GM21528 (cell line): ENCODE measurements at regions not wholly inside any gene's neighbourhood (a gene's known extent, or its start where the extent isn't known, plus 50 kb on each side); places are given as distances from the start of the nearest gene placed in this dataset.

ENCODE experiments used
- ATAC-seq: cut with Tn5 transposase; IDR thresholded peaks from one replicate; pipeline ENCODE4 v1.9.1; 2021; ENCODE audit warnings: mild to moderate bottlenecking, moderate library complexity; ENCODE audit not compliant: unreplicated experiment, low FRiP score

DNA sequence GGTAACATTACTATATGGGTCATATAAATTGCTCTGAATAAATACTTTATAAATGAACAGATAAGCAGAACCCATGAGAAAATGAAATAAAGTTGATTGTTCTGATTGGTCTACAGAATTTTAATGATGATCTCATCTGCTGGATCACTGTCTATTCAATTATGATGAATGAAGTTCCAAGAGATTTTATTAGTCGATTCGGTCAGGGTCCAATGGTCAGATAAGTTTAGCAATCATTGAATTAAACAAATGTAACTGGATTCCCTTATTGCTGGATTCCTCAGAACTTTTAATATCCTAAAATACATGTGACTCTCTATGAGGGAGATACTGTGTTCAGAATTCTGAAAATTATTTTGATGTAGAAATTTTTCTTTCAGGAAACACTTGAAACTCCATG is 715.2 kb downstream of the EPM2A start:
- ATAC-seq = no peak

DNA sequence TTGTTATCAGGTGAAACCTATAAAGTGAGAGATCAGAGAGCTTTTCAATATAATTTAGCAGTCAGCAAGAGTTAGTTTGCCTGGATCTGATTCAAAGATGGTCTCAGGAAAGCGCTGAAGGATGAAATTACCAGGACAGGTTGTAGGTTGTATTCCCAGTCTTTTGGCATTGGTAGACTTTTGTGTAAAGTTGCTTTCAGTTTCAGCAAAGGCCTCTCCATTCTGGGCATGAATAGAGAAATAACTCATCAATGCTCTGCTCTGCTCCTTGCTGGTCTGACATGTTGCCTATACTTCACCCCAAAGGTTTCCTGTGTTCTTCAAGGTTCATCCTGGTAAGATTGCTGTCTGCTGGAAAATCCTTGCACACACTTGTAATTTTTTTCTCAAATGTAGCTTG is 714.8 kb downstream of the EPM2A start:
- no peak for ATAC-seq

DNA sequence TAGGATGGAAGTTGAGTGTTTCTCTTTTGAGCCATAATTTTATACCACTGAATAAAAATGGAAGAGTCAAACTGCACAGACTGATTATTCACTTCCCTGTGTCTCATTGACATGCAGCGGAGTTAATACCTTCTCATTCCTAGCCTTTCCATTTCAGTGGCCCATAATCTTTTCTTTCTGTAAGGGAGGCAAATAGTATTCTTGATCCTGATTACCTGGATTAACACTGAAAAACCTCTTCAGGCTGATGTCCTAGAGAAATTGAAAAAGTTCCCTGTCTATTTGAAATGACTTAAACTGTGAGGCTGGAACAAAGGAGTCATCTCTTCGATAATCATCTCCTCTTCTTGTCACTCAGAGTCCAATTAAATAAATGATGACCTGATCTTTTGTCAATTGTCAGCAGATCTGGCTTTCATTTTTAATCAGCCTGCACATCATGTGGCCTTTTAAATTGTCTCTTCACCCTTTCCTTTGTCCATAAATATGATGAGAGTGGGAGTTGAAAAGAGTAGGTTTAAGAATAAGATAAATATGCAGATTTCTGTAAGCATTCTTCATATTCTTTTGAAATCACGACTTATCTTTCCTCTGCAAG is 713.0 kb downstream of the EPM2A start:
- ATAC-seq = no peak

DNA sequence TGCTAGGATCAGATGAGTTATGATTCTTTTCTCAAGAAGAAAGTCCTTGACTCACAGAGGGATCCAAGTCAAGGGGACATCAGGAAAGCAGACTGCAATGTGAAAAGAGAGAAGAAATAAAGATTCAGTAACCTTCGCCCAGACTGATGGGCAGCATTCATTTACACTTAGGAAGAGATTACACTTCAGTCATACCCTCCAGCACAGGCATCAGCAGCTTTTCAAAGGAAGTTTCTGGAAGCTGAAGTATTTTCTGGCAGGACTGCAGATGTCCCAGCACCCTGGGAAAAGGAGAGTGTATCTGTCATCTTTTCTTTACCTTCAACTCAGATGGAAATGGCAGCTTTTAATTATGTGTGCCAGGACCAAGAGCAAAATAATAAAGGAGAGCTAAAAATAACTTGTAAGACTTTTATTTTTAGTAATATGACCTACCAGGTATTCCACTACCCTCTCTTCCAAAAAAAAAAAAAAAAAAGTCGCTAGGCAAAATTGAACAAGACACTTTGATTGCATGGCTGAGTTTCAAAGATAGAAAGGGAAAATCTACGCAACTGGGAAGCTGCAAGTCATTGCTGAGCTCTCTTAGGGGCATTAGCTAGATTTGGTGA is 712.1 kb downstream of the EPM2A start:
- ATAC-seq = no peak

DNA sequence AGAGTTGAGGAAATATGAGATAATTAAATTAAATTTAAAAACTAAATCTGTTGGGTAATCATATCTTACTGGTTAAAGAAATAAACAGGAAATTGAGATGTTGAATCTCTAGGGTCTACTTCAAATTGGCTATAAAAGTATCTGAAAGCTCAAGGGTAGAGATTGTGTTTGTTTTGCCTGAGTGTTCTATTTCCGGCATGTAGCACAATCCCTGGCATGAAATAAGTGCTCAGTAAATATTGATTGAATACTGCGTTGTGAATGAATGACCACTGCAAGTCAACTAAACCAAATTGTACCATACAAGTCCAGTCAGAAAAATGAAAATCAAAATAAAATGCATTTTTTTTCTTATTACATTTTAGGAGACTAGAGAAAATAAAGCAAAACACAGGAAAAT is 709.8 kb downstream of the EPM2A start:
- ATAC-seq = no peak

DNA sequence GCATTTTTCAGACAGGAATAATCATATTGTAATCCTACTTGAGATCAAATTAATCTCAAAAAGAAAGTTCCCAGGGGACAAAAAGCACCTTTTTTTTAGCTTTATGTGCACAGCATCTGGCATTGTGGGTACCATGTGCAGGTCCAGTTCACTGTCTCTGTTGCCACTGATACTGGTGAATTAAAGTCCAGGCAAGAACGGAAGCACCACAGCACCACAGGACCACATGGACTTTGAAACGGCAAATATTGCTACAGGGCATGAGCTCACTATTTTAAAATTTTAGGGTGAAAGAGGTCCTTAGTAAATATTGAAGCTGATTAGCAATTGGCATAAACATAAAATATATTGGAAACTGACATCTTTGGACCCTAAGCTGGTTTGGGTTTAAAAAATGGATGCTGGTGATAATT is 709.0 kb downstream of the EPM2A start:
- ATAC-seq = no peak

DNA sequence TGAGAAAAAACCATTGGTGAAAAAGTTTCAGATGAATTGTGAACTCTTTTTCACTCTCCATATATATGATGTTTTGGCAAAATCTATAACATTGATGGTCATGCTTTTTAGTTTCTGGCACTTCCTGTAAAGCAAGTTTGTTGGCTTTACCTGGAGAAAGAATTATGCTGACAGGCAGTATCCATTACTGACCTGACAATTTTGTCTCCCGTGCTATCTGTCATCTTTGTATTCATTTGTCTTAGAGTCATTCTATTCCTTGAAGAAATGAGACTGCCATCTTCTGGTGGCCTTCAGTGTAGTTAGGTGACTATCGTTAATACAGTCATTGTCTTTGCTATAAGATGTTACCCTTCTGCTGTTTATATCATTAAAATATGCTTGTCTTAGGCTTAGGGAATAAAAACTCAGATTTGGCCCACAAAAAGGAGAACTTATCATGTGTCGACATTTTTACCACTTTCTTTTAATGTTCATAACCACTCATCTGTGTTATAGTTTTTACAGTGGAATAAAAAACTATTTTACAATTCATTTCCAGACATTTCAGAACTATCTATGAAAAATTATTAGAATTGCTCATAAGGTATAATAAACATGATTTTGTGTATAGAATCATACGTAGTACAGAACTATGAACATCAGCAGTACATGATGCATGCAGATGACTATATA is 707.0 kb downstream of the EPM2A start:
- ATAC-seq = peak; percentile 66

DNA sequence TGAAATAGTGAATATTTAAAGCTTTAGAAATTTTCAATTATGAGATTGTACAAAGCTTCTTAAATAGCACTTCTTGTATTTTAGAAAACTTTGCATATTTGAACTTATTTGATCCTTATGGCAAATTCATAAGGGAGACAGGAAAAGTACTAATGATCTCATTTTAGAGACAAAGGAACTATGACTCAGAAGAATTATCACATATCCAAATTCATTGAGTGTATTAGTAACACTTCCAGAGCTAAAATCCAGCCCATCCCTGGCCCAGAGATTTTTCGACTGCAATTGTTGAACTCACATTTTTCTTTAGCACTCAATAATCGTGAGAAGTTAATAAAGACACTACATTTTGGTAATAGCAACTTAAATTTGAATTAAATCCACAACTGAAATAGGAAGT is 704.3 kb downstream of the EPM2A start:
- ATAC-seq = no peak

DNA sequence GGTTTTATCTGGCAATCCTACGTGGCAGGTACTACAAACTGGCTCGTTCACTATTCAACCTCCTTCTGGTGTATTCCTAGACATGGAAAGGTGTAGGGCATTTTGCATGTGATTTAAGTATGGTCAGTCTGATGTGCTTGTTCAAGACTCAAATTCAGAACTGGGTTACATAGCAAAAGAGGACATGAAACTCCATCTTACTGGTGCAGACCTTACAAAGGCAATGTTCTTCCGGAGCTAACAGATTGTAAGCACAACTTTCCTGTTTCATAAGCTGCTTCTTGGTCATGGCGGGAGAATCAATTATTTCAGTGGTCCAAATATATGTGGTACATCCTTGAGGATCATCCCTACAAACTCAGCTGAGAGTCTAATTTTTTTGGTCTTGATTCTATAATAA is 703.4 kb downstream of the EPM2A start:
- ATAC-seq = no peak

DNA sequence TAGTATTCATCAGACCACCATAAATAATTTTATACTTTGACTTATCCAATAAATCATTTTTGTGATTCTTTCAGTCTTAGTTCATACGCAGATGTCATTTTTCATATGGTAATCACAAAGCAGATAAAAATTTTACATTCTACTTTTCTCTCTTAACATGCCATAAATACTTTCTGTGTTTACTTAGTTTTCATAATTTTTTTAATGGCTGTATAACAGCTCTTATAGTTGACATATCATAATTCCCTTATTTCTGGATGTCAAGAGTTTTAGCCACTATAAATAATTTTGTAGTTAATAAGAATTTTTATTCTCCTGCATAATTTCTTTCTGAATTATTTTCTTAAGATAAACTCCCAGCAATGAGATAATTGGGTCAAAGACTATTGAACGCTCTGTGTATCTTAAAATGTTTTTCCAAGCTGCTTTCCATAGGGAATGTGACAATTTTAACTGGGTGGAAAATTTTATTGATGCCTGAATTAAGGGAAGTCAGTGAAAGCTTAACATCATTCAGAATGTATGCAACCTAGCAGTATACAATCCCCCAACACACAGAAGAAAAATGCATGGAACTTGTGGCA is 702.7 kb downstream of the EPM2A start:
- ATAC-seq = no peak

DNA sequence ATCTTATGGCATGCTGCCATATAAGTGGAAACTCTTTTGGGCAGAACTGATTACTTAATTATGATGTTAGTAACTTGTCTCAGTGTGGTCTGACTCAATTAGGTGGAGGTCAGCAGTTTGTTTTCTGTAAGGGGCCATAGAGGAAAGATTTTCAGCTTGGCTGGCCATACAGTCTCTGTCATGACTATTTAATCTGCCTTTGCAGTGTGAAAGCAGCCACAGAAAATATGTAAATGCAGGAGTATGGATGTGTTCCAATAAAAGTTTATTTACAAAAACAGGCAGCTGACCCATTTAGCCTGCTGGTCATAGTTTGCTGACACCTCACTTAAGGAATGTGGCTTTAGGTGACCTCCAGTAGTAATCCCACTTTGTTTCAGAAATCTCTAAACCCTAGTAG is 700.7 kb downstream of the EPM2A start:
- ATAC-seq = no peak

DNA sequence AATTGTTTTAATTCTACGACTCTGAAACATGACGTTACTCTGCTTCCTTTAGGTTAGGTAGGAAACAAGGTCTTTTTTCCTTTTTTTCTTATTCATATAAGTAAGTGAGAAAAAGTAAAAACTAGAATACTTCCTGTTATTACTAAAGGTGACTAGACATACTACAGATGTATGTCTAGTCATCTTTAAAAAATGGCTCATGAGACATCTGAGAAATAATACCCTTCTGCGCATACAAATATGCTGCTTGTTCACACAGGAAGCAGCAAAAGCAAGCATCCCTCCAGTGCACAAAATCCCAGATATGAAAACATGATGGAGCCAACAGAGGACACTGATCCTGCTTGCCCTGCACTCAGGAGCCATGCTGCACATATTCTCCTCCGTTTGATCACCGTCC is 699.1 kb downstream of the EPM2A start:
- ATAC-seq = no peak

DNA sequence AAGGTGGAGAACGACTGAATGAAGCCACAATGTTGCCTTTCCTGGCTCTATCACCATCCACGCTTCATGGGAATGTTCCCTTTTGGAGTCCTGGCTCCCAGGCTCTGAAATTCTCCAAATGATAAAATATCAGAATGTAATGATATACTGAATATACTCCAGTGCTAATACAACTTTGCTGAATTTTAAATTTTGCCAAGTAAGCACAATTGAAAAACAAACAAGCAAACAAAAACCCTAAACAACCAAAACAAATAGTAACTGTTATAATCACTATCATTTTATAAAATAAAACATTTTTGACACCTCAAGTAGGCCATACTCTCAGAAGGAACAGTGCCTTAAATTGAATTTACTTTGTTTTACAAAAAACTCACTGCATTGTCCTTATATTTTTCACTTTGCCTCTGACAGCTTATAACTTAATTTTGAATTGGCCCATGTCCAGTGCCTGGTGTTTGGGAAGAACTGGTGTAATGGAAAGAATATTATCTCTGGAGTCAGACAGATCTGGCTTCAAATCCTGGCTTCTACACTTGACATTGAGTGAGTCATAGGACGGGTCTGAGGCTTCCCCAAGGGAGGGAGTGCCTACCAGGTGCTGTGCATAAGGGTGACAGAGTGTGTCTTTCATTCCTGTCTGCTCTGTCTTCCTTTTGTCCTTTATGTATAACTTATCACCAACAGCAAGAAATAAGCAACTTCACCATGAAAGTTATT is 698.3 kb downstream of the EPM2A start:
- ATAC-seq = no peak

DNA sequence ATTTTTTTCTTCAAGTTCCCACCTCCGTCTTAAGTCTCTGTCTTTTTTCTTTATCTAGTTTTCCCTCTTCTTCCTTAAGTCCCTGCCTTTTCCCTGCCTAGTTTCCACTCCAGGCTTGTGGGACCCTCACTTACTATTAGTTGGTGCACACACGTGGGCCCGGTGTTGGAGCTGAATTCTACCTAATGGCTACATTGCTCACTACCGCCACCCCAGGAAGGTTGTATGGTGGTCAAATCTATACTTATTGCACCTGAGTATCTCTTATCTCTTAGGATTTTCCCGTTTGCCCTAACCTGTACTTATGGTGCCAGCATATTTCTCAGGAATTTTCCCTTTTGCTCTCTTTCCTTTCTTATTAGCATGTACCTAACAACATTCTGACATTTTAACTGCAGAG is 692.8 kb downstream of the EPM2A start:
- ATAC-seq = no peak

DNA sequence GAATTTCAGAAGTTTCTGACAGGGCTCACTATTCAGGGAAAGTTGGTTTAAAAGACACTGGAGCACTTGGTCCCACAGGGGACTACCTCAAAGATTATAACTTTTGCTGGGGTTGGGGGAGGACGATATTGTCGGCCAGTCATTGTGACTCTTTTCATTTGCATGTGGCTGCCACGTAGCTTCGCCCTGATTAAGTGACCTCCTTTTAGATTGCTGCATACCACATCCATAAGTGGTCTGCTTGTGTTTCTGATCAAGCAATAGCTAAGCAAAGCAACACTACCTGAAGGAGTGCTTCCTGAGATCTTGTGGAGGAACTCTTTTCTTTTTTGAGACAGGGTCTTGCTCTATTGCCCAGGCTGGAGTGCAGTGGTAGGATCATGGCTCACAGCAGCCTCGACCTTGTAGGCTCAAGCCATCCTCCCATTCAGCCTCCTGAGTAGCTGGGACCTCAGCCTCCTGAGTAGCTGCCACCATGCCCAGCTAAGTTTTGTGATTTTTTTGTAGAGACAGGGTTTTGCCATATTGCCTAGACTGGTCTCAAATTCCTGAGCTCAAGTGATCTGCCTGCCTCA is 691.3 kb downstream of the EPM2A start:
- ATAC-seq = no peak

DNA sequence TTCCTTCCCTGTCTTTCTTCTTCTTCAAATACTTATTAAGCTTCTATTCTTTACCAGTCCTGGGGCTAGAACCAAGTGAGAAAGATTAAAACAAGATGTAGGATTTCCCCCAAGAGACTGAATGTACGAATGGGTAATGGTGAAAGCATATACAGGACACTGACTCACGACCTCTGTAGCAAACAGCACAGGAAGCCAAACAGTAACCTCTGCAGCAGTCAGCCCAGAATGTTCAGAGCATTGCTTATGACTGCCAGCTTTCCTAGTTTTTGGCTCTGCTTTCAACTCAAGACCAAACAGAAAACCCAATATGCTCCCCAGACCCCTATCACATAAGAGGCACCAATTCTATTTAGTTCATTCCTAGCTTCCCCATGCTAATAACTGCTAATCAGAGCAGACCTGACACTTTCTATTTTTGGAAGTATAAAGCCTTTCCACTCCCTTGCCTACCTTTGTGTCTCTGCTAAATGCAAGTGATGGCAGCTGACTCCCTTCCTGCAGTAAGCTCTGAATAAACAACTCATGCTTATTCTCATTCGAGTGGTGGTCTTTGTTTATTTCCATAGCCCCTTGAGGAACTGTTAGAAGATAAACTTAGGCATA is 690.6 kb downstream of the EPM2A start:
- no peak for ATAC-seq

DNA sequence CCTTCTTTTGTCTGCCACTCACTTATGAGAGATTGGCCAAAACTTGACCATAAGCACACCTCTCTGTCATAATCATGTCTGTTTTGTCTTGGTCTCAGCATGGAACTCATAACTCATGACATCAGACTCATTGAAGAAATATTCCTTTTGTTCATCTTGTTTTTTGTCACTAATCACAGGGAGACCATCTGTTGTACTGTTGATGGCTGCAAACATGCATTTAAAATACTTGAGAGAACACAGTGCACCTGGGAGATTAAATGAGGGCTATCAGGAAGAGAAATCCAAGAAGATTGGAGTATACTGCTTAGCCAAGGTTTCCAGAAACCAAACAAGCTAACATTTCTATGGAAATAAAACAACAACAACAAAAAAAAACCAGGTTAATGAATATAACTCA is 689.7 kb downstream of the EPM2A start:
- ATAC-seq = no peak

DNA sequence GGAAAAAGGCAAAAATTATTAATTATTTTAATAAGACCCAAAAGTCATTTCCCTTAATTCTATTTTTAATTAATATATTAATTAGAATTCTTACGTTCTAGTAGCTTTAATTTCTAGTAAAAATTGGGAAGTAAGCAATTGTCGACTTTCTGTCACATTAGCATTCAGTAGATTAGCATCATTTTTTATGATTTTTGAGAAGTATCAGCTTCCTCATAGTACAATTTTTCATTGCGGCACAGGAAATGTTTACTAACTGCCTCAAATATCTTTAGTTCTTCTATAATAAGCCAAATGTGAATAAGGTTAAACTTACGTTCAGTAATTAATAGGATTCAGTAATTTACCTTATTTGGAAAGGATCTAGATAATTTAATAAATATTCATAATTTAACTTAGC is 687.4 kb downstream of the EPM2A start:
- no peak for ATAC-seq

DNA sequence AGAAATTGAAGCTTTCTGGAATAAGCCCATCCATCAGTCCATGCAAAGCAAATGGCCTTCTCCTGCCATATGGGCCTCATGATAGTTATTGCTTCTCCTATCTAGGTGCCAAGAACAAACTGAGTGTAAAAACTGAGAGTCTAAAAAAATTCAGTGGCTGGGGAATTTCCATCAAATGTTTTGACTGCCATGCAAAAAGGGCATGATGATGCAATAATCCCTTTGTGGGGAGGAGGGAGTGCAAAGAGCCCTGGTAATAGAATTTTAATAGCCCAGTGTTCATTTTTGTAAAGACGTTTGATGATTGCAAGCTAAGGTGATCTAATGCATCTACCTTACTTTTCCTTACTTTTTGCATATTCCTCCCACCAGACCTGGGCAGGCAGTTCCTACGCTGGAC is 683.7 kb downstream of the EPM2A start:
- no peak for ATAC-seq

DNA sequence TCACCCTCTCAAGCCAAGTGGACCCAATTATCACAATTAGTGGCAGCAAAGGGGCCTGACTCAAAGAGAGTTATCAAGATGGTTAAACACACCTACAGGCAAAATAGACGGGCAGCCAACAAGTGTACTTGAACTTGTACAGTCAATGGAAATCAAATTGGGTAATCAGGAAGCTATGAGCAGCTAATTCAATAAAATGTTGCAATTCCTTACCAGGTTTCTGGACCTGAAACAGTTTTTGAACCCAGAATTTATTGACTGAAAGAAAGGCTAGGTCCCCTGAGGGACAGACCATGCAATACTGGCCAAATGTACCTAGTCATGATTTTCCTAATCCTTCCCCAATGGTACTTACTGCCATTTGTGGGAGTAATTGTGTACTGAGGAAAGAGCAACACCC is 679.8 kb downstream of the EPM2A start:
- no peak for ATAC-seq

DNA sequence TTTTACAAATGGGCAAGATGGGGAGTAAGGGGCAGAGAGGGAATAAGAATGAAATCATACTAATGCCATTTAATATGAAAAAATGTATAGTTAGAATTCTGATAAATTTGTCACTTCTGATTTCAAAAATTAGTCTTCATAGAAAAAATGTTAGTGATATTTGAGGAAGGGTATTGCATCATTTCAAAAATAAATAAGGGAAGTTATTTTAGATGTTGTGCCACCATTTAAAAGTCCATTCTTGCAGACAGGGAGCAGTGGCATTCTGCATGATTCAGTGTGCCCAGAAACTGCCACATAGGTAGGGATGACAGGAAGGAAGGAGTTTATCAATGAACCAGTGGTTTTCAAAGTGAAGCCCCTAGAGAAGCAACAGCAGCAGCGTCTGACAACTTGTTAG is 674.6 kb downstream of the EPM2A start:
- ATAC-seq = no peak
